A549 (cell line): ENCODE measurements at regions not wholly inside any gene's neighbourhood (a gene's known extent, or its start where the extent isn't known, plus 50 kb on each side); places are given as distances from the start of the nearest gene placed in this dataset.

ENCODE experiments used
- BHLHE40 ChIP-seq: IDR thresholded peaks from 2 replicates; pipeline ENCODE4 v1.6.1; 2012; ENCODE audit warnings: low read depth, low read length, inconsistent platforms
- CHD2 ChIP-seq: fragments of 150-350 bp; IDR thresholded peaks from 2 replicates; pipeline ENCODE4 v1.6.1; 2014; ENCODE audit warnings: low read length; ENCODE audit not compliant: partially characterized antibody
- CTCF ChIP-seq: fragments of >200 bp; sonication (Bioruptor Twin); formaldehyde crosslinking; IDR thresholded peaks from 3 replicates; pipeline ENCODE4 v1.5.1; 2016
- ELK1 ChIP-seq: fragments of 150-350 bp; IDR thresholded peaks from 2 replicates; pipeline ENCODE4 v1.6.1; 2014; ENCODE audit warnings: low read depth, mild to moderate bottlenecking, low read length
- EP300 ChIP-seq, 2 experiments: fragments of >200 bp; sonication (Bioruptor Twin); formaldehyde crosslinking; IDR thresholded peaks; 2 replicates in 1 of 2; 3 replicates in 1 of 2; pipeline ENCODE4 v1.6.1; 2016 to 2017
- HMGXB4 ChIP-seq: fragments of 250-450 bp; sonication (Bioruptor Pico); IDR thresholded peaks from 2 replicates; pipeline ENCODE4 v1.5.0; 2021; ENCODE audit warnings: mild to moderate bottlenecking, moderate library complexity, borderline replicate concordance
- KDM5A ChIP-seq: fragments of 200-600 bp; sonication (generic); IDR thresholded peaks from 2 replicates; pipeline ENCODE4 v1.6.1; 2016; ENCODE audit warnings: antibody characterized with exemption, mild to moderate bottlenecking
- MAX ChIP-seq: IDR thresholded peaks from 2 replicates; pipeline ENCODE4 v1.6.1; 2012
- MAZ ChIP-seq: fragments of 150-350 bp; IDR thresholded peaks from 2 replicates; pipeline ENCODE4 v1.6.1; 2014; ENCODE audit warnings: antibody characterized with exemption, low read depth, low read length, borderline replicate concordance
- MYC ChIP-seq: IDR thresholded peaks from 2 replicates; pipeline ENCODE4 v1.6.1; 2012; ENCODE audit warnings: mild to moderate bottlenecking, inconsistent platforms, low read length, improper control_type of control experiment, borderline replicate concordance
- NR3C1 ChIP-seq: fragments of >200 bp; sonication (Bioruptor Twin); formaldehyde crosslinking; IDR thresholded peaks from 3 replicates; pipeline ENCODE4 v1.6.1; 2017
- POLR2A ChIP-seq: IDR thresholded peaks from 2 replicates; pipeline ENCODE4 v1.6.1; 2012; ENCODE audit warnings: mild to moderate bottlenecking, low read length
- RCOR1 ChIP-seq: fragments of 150-350 bp; IDR thresholded peaks from 2 replicates; pipeline ENCODE4 v1.6.1; 2014; ENCODE audit warnings: antibody characterized with exemption, low read length, low read depth
- SMC3 ChIP-seq: fragments of >200 bp; sonication (Bioruptor Twin); formaldehyde crosslinking; IDR thresholded peaks from 3 replicates; pipeline ENCODE4 v1.6.1; 2018; ENCODE audit warnings: inconsistent platforms

- TF ChIP-seq CTCF (no peak), HMGXB4 (CRISPR knock-in tag) (no peak), MAZ (no peak), POLR2A (no peak), ELK1 (no peak), MYC (no peak), NR3C1 (no peak), SMC3 (no peak), BHLHE40 (no peak), RCOR1 (no peak), EP300 (IDR thresholded peaks at IDR 0.05) (no peak), KDM5A (no peak), CHD2 (no peak), MAX (no peak)
Observed at GRCh38 chr5:98403131-98403530, 370.3 kb upstream of the RGMB start.
